Nephron (organoid): ENCODE measurements at regions not wholly inside any gene's neighbourhood (a gene's known extent, or its start where the extent isn't known, plus 50 kb on each side); places are given as distances from the start of the nearest gene placed in this dataset.
A peak's percentile ranks its signal among the peaks of the same experiment; 100 is the strongest.

Experiments used
- H3K27ac Mint-ChIP-seq, 3 experiments: 2 replicates each; pipeline ENCODE4 v1.8.0; 2020; ENCODE audit warnings: mixed read lengths in 3 of 3, mild to moderate bottlenecking in 2 of 3, moderate library complexity in 1 of 3
- H3K27me3 Mint-ChIP-seq: 2 replicates; pipeline ENCODE4 v1.8.0; 2021; ENCODE audit warnings: low read depth, mild to moderate bottlenecking, moderate library complexity, mixed read lengths
- H3K36me3 Mint-ChIP-seq: 2 replicates; pipeline ENCODE4 v1.8.0; 2020; ENCODE audit warnings: low read depth, mixed read lengths
- H3K4me1 Mint-ChIP-seq: 2 replicates; pipeline ENCODE4 v1.8.0; 2020; ENCODE audit warnings: mixed read lengths
- H3K4me3 Mint-ChIP-seq, 3 experiments: 2 replicates each; pipeline ENCODE4 v1.8.0; 2020; ENCODE audit warnings: mild to moderate bottlenecking in 3 of 3, mixed read lengths in 3 of 3, moderate library complexity in 2 of 3
- H3K9me3 Mint-ChIP-seq: 2 replicates; pipeline ENCODE4 v1.8.0; 2020; ENCODE audit warnings: mixed read lengths
- CTCF ChIP-seq, 3 experiments: fragments of 200-600 bp; sonication (generic); IDR thresholded peaks; one replicate each; pipeline ENCODE4 v1.5.0; 2021; ENCODE audit warnings: antibody characterized with exemption in 3 of 3; ENCODE audit not compliant: unreplicated experiment in 3 of 3

- Mint-ChIP-seq H3K27me3 (peaks cover 8% of the 10 kb centered on the region), H3K4me1 (peaks cover 22% of the 10 kb centered on the region), H3K27ac (peak overlapping the region; percentile 21 to 91 (median 90)), H3K4me3 (no peak overlapping the region), H3K9me3 (no peaks in the 10 kb centered on the region), H3K36me3 (no peaks in the 10 kb centered on the region)
- TF ChIP-seq CTCF (IDR thresholded peaks at IDR 0.05; ENCODE audit: unreplicated experiment in 3 of 3), result no peak
Observed at GRCh38 chr10:44569193-44570091, 184.5 kb upstream of the CXCL12 start.

DNA sequence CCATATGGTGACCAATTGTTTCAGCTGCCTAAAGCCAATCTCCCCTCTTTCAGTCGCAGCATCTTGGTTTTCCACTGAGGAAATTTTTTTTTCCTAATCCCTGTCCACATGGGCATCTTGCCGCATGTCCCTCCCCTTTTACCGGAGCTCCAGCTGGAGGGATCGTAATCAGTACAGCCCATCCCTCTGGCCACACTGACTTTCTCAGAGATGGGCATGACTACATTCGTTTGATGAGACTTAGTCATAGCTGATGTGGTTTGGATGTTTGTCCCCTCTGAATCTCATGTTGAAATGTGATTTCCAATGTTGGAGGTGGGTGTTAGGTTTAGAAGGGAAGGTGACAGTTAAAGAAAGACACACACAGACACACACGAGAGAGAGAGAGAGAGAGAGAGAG is 186.8 kb upstream of the CXCL12 start:
- H3K27me3 Mint-ChIP-seq, result peaks cover 8% of the 10 kb centered on the region
- H3K4me3 Mint-ChIP-seq, result no peak overlapping the region
- no peaks in the 10 kb centered on the region for H3K36me3 Mint-ChIP-seq
- H3K9me3 Mint-ChIP-seq, result no peaks in the 10 kb centered on the region
- TF ChIP-seq CTCF (IDR thresholded peaks at IDR 0.05; ENCODE audit: unreplicated experiment in 3 of 3), result no peak
- H3K27ac Mint-ChIP-seq, result no peak overlapping the region
- peaks cover 27% of the 10 kb centered on the region for H3K4me1 Mint-ChIP-seq

DNA sequence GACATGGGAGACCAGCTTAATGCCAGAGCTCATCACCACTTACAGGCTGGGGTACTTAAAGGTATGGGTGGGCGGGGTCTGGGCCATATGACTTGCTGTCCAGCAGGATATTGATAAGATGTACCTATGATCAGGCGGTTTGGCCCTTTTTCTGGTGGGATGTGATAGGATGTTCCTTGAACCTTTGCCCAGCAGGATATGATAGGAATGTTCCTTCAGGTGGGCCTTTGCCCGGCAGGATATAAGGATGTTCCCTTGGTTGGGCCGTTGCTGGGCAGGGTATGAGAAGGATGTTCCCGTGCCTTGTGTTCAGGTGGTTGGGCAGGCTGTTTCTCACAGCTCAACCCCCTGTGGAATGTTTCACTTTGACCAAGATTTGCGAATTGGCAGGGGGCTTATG is 187.2 kb upstream of the CXCL12 start:
- H3K36me3 Mint-ChIP-seq, result no peaks in the 10 kb centered on the region
- peaks cover 31% of the 10 kb centered on the region for H3K4me1 Mint-ChIP-seq
- H3K4me3 Mint-ChIP-seq, result no peak overlapping the region
- no peak for TF ChIP-seq CTCF (IDR thresholded peaks at IDR 0.05; ENCODE audit: unreplicated experiment in 3 of 3)
- H3K27ac Mint-ChIP-seq, result peak overlapping the region in 1 of 3 experiments; percentile 42
- peaks cover 11% of the 10 kb centered on the region for H3K27me3 Mint-ChIP-seq
- H3K9me3 Mint-ChIP-seq, result no peaks in the 10 kb centered on the region

DNA sequence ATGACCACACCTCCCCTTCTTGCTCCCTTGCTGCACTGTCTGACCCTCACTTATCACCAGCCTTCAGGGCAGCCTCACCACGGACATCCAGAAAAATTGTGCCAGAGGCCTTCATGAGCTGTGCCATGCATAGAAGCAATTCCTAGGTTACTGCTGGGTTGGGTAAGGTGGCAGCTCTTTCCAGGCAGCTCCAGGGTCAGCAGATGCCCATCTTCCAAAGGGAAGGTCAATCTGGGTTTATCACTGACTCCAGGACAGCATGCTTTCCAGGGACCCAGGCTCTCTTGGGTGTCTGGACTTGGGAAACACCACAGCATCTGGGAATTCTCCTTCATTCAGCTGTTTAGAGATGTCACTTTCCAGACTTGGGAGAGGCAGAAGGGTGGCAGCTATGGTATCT is 188.9 kb upstream of the CXCL12 start:
- H3K4me3 Mint-ChIP-seq, result no peak overlapping the region
- H3K36me3 Mint-ChIP-seq, result no peaks in the 10 kb centered on the region
- H3K4me1 Mint-ChIP-seq, result peaks cover 30% of the 10 kb centered on the region
- peaks cover 17% of the 10 kb centered on the region for H3K27me3 Mint-ChIP-seq
- peaks cover 2% of the 10 kb centered on the region for H3K9me3 Mint-ChIP-seq
- peak overlapping the region in 1 of 3 experiments; percentile 26 for H3K27ac Mint-ChIP-seq
- TF ChIP-seq CTCF (IDR thresholded peaks at IDR 0.05; ENCODE audit: unreplicated experiment in 3 of 3), result no peak

- TF ChIP-seq CTCF (IDR thresholded peaks at IDR 0.05; ENCODE audit: unreplicated experiment in 3 of 3), result no peak
- Mint-ChIP-seq H3K36me3 (no peaks in the 10 kb centered on the region), H3K27me3 (peaks cover 17% of the 10 kb centered on the region), H3K27ac (no peak overlapping the region), H3K4me1 (peaks cover 20% of the 10 kb centered on the region), H3K4me3 (no peak overlapping the region), H3K9me3 (peaks cover 5% of the 10 kb centered on the region)
Observed at GRCh38 chr10:44574596-44575480, 189.9 kb upstream of the CXCL12 start.
